HUDEP-2 (cell line): ENCODE measurements at regions not wholly inside any gene's neighbourhood (a gene's known extent, or its start where the extent isn't known, plus 50 kb on each side); places are given as distances from the start of the nearest gene placed in this dataset.

Experiments used
- DNase-seq, 76 experiments: peaks; one replicate each; lab custom pipeline; 2025; ENCODE audit not compliant: unreplicated experiment in 76 of 76; lab: John Stamatoyannopoulos, UW

GRCh38 chr18:65415098-65415497 lies 335.7 kb upstream of the CDH7 start:
- DNase-seq = no peak

DNA sequence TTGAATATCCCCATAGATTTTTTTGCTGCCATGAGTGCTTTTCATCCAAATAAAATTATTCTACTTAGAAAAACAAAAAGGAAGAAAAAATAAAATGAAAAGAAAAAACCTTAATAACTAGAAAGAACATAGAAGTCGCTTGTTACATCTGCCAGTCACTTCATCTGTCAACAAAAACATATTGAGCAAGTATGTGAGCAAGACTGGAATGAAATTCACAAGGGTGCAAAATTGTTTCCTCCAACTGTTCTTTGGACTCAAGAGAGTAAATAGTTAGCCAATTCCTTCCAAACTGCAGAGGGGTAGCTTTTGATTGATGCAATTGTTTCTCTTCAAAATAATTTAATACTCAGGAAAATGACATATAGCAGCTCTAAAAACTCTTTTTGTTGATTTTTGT lies 336.3 kb upstream of the CDH7 start:
- no peak for DNase-seq

DNA sequence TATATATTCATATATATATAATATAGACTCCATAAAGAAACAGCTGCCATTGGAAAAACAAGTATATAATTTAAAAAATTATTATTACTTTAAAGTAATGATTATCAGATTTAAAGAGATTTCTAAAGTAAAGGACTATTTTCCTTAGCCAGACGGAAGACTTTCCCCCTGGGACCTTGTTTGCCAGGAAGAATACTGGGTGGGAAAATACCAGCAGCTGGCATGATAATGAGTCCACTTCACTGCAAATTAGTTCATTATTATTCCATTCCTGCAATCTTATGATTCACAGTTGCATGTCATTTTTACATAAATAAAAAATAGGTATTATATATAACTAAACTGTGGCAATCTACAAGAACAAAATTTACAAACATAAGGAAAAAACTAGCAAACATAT lies 339.8 kb upstream of the CDH7 start:
- DNase-seq = no peak

- no peak for DNase-seq
Measured at GRCh38 chr18:65409261-65409660, 341.6 kb upstream of the CDH7 start.

GRCh38 chr18:65403534-65403933 lies 347.3 kb upstream of the CDH7 start:
- no peak for DNase-seq

- no peak for DNase-seq
Measured at GRCh38 chr18:65399091-65399490, 351.7 kb upstream of the CDH7 start.

- no peak for DNase-seq
Measured at GRCh38 chr18:65398347-65399075, 352.3 kb upstream of the CDH7 start.

DNA sequence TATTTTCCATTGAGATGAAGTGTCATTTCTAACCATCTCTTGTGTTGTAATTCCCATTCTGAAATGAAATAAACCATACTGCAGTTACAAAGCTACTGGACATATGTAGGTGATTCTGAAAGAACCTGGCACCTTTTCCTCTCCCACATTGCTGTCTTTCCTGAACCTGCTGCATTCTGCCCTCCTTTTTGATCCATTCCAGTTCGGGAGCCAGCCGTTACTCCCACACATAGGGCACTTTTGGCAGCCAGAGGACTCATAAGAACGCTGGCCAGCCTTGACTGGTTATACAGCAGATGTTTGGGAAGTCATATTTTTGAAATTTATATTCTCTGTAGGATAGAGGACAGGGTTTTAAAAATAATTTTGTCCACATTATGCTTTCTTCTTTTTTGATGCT lies 369.8 kb upstream of the CDH7 start:
- DNase-seq = no peak

DNA sequence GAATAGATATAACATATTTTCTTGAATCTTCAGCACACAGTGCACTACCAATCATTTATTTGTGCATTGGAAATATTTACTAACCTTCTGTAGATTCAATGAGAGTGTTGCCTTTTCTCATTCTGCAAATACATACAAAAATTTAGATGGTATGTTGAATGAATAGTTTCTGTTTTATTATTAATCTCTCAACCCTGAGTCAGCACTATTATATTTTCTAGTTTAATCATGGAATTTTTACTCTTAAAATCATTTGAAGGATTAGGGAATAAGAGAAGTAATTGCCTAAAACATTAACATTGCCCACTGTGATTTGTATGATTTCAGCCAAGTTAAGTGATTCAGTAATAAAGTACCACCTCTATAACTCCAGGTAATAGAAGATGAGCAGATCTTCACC lies 370.2 kb upstream of the CDH7 start:
- DNase-seq = no peak

DNA sequence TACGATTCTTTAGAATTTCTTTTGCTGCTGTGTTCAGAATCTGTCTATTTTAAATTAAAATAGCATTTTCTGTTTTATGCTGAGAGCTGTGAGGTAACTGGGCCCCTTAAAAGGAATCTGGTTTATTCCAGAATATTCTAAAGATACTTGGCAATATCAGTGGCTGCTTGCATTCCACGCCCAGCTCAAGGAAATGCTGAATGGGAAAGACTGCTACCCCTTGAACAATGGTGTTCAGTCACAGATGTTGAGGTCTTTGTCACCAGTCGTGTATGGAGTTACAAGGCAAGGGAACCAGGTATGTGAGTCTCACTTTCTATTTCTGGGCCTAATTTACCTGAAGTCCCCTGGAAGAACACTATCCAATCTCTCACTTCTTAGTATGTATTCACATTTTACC lies 377.9 kb upstream of the CDH7 start:
- no peak for DNase-seq

DNA sequence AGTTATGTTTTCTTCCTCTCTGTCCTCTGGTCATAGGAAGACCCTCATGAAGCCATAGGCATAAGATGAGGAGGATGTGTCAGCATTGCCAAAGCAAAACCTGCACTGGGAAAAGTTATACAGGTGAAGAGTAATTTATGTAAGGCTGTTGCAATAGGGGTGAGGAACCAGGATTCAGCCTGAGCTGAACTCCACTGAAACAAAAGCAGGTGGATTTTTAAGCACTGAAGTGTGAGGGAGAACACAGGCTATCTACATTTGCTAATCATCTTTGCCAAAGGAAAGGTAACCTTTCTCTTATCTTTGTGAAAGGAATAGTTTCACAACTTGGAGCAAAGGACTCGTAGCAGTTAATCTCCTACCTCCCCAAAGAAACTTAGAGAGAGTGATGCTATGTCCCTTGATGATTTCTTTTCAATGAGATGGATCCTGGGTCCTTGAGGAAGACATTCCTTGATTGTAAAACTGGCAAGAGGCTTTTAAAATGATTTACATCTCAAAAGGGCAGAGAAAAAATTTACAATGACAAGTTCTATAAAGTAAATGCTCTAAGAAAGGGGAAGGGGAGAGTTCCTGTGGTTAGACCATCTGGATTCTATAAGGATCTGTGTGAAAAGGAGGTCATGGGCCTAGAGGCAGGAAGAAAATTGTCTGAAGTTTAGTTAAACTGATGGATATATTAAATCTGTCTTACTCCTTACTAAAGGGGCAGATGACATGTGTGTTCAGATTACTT lies 385.4 kb upstream of the CDH7 start:
- no peak for DNase-seq

- DNase-seq = no peak
Measured at GRCh38 chr18:65363911-65364632, 386.7 kb upstream of the CDH7 start.

- no peak for DNase-seq
Measured at GRCh38 chr18:65363011-65363410, 387.8 kb upstream of the CDH7 start.

- DNase-seq = no peak
Measured at GRCh38 chr18:65359479-65359878, 391.3 kb upstream of the CDH7 start.

DNA sequence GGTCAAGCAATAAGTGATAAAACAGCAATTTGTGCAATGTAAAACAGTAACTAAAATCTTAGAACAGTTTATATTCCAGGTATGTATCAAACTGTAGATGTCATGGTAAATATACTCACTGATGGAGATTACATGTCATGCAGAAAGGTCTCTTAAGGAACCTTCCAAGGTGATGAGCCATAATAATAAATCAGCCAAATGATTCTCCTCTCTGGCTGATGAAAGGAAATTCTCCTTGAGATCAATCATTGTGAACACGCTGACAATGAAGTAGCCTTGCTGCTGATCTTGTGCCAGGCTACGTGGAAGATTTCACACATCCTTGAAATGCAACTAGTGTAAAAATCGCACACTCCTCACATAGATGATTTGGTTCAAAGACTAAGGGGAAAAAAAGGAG lies 392.5 kb upstream of the CDH7 start:
- DNase-seq = no peak

DNA sequence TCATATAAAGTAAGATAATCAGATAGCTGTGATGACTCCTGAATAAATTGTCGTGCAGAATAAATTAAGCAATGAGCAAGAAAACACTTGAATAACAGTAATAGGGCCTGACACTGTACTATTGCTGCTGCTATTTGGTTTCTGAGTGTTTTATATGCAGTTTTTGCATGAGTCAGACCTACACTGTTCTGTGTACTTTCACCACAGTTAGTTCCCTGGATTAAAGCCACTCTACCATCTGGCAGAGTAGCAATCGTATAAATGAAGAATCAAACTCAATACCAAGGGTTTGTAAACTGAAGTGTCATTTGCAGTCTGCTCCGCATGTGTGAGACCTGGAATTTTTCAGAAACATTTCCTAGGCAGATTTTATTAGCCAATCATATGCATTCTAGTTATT lies 398.6 kb upstream of the CDH7 start:
- no peak for DNase-seq

GRCh38 chr18:65349635-65350034 lies 401.2 kb upstream of the CDH7 start:
- DNase-seq = no peak

DNA sequence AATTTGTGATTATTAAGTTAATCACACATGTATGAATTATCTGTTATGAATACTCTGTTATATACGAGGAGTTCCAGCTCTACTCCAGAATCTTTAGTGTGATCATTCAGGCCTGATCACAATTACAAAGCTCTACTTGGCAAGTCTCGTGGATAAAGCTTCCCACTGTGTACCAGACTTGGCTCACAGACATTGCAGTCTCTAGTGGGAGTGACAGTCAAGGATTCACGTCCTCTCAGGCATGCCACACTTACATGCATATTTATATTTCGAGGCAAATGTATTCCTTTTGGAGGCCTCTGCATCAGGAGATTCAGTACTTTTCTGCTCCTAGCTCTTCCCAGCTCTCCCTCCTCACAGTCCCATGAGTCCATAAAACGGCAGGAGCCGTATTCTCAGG lies 403.4 kb upstream of the CDH7 start:
- DNase-seq = no peak

DNA sequence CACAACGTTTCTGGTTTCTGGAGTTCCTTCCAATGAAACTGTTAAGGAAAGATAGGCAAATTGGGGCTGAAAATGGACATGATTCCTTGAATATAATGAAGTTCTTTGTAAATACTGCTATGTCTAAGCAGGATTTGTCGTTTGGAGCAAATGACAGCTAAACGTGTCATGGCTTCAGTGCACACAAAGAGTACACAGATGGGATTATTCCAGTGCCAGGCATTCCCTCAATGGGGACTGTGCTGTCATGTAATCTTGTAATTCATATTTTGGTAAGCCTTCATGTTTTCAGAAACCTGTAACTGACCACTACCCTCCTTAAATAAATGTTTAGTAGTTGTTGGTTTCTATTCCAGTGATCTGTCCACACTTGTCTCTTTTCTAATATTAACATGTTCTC lies 404.7 kb upstream of the CDH7 start:
- no peak for DNase-seq

DNA sequence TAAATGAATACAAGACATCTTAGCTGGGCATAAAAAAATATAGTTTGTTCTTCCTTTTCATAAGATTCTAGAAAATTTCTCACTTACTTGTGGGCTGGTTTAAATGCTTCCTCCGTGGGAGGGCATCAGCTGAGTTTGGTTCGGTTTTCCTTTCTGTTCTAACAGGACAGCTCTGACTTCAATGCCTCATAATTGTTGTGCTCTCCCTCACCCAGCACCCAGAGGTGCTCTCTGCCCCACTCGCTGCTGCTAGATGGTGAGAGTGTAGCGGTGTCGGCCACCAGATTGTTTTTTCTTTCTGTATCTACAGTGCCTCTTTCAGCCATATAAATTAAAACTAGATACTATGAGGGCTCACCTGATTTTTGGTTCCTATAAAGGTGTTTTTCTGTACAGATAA lies 407.2 kb upstream of the CDH7 start:
- DNase-seq = no peak

DNA sequence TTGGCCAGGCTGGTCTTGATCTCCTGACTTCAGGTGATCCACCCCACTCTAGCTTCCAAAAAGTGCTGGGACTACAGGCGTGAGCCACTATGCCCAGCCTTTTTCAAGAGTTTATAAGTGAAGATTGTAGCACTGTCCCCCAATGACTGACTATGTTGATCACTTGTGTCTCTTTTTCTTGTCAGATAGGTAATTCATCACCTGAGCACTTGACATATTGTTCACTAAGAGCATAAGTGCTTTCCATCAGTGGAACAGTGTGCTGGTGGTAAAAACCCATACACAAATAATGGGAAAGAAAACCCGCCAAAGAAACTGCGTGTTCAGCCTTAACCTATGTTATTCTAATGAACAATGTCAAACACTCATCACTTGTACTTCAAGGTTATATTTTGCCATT lies 414.4 kb upstream of the CDH7 start:
- DNase-seq = no peak

- no peak for DNase-seq
Measured at GRCh38 chr18:65329010-65329409, 421.8 kb upstream of the CDH7 start.
